Keratinocyte (primary cell): ENCODE measurements at regions not wholly inside any gene's neighbourhood (a gene's known extent, or its start where the extent isn't known, plus 50 kb on each side); places are given as distances from the start of the nearest gene placed in this dataset.

Source experiments
- CTCF ChIP-seq, 3 experiments: IDR thresholded peaks in 1 of 3; conservative IDR thresholded peaks in 1 of 3; optimal IDR thresholded peaks in 1 of 3; 2 replicates in 2 of 3; 3 replicates in 1 of 3; pipeline versions ENCODE3 to v1.5.1; 2011; ENCODE audit warnings: low read length in 3 of 3, mild to moderate bottlenecking in 3 of 3, moderate library complexity in 2 of 3, control low read depth in 1 of 3, inconsistent platforms in 1 of 3; ENCODE audit not compliant: insufficient read depth in 2 of 3; ENCODE audit errors: extremely low read depth in 1 of 3
- EZH2 ChIP-seq: IDR thresholded peaks from one replicate; pipeline ENCODE4 v1.6.1; 2012; ENCODE audit warnings: inconsistent platforms, mild to moderate bottlenecking, low read length, moderate library complexity

DNA sequence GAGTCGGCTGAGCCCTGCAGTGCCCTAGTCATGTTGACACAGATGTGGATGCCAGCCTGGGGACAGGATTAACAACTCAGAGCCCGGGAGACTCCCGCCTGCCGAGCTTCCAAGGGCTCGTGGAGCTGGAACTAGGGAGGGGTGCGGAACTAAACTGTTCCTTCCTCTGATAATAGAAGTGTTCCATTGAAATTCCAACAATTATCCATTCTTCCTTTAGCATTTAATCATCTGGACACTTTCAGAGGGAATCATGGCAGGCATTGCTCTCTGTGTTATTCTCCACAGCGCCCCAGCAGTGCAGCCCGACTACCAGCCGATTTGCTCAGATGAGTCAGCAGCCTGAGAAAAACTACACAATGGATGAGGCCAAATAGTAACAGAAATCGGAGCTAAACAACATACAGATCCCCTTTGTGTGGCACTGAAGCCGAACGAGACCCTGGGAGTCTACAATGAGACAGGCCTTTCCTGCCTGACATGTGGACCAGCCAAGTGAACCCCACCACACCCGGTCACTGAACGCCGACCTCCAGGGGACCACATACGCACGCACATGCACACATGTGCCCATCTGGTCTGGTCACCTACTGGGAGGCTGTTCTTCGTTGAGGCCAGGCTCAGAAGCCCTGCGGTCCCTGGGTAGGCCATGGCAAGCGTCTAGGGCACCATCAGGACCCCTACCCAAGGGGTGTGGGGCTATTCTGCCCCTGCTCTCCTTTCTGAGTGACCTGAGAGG lies 238.4 kb upstream of the AFDN start:
- TF ChIP-seq EZH2, result no peak
- TF ChIP-seq CTCF (optimal IDR thresholded peaks at IDR 0.05 in 1 of 3, IDR thresholded peaks at IDR 0.05 in 1 of 3, conservative IDR thresholded peaks at IDR 0.05 in 1 of 3; ENCODE audit: extremely low read depth in 1 of 3, insufficient read depth in 2 of 3, low read length in 3 of 3), result no peak
